Inflammatory macrophage treated with lipopolysaccharide for 4 hours (primary cell): ENCODE measurements at regions not wholly inside any gene's neighbourhood (a gene's known extent, or its start where the extent isn't known, plus 50 kb on each side); places are given as distances from the start of the nearest gene placed in this dataset.
"Not testable (repeated sequence)": the region's sequence is repeated elsewhere in the genome, so short reads cannot be mapped to it uniquely, and the experiment has no call there.

ENCODE experiments used
- DNase-seq: peaks from one replicate; pipeline ENCODE4 v3.0.0-alpha.2; 2020

DNA sequence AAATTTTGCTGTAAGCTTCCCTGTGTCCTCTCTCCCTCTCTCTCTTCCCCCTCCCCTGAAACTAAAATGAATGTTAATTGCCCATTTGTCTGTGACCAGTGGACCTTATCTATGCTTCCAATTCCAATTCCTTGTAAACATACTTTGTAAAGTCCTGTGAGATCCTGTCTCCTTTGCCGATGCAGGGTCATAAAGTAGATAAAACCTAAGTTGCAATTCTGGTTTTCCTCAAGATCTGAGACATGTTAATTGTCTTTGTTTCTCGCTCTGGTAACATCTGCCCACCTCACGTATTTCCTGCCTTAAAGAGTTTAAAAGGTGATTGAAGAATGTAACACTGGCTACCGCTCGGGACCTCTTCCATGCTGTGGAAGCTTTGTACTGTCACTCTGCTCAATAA is 2503.4 kb downstream of the ARAP2 start:
- not testable (repeated sequence) for DNase-seq

DNA sequence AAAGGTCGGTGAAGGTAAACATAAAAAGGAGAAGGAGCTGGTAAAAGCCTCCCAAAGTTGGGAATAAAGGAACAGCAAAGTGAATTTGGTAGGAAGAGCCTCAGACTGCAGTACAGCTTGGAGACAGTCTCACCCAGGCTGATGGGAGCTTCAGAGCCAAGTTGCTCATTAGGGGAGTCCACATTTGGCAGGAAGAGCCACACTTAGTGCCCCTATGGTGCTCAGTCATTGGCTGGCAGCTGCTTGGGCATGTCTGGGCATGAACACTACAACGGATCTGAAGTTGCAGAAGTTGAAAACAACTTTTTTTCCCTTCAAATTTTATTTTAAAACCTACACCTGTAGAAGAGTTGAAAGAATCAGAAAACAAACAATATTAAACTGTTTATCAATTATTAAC is 2497.3 kb downstream of the ARAP2 start:
- no peak for DNase-seq

DNA sequence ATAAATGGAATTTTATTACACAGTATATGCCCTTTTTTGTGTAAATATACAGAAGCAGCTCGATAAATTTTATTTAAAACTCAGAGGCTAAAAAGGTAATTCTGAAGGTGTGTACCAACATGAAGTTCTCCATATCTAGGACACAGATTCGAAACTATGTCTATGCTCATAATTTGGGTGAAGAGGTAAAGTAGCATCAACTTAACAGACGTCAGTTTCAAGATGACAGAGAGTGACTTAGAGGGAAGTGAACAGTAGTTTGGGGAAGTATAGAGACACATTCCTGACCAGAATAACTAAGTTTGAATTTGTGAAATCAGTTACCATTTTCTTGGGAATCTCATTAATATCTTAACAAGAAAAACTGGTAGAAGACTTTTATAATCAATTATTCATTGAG is 2493.3 kb downstream of the ARAP2 start:
- no peak for DNase-seq

DNA sequence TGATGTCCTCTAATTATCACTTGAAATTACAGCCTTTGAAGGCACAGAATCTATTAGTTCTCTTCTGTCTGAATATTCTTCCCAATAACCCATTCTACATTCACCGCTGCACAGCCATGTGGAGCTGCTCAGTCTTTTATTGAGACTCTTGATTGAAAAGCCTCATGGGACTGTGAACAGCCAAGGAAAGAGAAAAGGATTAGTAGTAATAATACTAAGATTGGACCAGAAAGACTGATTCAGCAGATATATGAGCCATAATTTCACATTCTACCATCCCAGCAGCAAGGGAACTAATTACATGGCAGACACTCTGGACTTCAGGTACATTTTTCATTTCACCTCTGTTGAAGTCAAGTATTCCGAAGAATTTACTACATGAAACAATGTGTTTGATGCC is 2471.7 kb downstream of the ARAP2 start:
- DNase-seq = no peak

DNA sequence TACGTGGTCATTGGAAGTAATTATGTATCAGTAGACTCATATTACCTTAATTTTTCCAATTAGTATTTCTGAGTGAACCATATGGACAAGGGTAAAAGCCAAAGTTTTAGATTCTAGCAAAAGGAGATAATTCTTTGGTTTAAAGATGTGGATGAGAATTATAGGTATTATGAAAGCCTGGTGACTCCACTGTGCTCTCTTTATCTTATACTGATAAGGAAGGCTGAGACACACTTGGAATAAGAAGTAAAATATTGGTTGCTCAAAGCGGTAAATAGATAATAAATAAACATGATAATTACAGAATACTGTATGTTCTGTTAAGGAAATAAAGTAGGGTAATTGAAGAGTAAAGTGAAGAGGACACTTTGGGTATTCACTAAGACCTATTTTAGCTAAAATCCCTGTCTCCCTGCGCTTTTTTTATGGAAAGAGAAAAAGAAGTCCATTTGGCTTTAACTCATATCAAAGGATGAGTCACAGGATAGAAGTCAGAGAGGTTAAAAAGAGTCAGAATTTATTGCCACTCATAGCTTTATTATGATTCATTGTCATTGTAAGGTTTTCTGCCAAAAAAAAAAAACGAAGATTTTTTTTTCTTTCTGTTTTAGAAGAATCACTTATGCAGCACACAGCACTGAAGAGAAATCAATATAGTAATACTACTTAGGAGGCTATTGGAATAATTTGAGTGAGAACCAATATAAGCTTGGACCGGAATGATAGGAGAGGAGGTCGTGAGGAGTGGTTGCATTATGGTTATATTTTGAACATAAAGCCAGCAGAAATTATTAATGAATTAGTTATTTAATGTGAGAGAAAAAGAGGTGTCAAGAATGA is 2463.1 kb downstream of the ARAP2 start:
- no peak for DNase-seq

DNA sequence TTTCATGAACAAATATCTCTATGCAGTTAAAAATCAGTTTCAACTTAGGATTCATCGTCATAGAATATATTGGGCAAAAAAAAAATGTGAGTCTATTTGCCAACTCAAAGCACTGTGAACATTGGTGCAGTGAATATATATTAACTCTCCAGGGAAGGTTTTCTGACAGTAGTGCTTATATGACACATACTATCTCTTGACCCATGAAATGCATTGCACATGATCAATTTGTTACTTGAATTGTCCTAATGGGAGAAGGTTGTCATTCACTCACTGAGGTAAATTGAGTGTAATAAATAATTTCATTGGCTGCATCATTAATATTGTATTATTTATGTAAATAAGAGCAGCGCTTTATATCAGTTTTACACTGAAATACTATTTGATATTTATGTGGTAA is 2458.5 kb downstream of the ARAP2 start:
- DNase-seq = no peak

DNA sequence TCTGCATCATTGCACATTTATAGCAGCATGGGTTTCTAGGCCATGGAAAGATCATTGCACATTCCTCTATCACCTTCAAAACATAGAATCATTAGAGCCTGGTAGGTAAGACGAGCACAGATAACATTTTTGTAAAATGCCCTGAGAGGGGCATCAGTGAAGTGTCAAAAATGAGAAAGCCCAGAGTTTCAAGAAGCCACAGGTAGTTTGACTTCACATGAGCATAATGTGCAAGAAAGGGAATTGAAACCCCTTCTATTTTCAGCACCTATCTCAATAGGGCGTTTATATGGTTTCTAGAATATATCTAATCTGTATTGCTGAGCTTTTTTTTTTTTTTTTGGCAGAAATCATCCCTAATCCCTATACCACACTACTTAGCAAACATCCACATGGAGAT is 2441.7 kb downstream of the ARAP2 start:
- DNase-seq = no peak

DNA sequence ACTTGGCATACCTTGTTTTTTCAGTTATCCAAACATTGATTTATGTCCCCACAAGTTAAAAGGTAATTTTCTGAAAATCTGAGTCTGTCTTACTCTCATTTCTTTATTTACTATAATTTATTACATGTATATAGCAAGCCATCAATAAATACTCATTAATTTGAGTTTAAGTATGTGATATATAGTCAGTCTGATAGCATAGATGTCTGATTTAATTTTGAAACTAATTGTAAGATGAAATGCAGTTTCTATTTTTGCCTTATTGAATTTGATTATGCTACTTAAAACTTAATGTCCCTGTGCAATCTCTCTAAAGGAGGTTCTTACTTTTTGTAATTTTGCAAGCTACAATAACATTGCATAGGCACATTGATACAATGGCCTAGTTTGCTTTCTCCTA is 2418.6 kb downstream of the ARAP2 start:
- DNase-seq = no peak

DNA sequence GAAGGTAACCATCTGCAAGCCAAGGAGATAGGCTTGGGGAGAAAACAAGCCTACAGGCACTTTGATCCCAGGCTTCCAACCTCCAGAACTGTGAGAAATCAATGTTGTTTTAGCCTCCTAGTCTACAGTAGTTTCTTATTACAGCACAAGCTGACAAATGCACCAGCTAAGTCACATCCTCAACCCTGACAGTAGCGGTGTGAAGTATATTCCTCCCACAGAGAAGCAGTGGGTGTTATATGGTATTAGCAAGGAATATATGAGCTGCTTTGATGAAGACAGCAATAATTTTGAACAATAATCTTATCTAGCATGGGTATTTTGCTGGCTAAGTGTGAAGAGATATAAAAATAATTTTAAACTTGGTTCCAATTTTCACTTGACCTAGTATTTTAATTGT is 2415.0 kb downstream of the ARAP2 start:
- not testable (repeated sequence) for DNase-seq

DNA sequence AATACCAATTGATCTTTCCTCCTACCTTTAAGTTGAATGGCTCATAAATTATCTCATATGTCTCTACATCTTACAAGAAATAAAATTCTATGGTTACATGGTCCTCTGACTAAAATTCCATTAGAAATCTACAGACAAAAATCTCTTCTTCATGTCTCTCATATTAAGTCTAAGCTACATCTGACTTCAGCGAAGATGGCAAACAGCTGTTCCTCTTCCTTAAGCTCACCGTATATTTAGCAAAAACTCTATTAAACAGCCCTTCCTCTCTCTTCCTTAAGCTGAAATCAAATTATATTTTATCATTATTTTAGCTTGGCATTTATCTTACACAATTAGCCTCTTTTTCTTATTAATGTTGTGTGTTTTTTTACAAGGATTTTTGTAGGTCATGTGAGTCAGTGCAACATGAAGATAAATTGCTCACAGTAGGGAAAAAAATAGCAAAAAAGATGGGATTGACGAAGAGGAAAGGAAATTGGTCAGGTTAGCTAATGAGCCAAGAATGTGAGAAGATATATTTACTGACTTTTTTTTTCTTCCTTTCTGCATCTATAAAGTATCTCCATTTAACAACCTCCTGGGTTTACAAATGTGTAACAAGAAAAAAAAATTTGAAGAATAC is 2412.8 kb downstream of the ARAP2 start:
- DNase-seq = no peak

DNA sequence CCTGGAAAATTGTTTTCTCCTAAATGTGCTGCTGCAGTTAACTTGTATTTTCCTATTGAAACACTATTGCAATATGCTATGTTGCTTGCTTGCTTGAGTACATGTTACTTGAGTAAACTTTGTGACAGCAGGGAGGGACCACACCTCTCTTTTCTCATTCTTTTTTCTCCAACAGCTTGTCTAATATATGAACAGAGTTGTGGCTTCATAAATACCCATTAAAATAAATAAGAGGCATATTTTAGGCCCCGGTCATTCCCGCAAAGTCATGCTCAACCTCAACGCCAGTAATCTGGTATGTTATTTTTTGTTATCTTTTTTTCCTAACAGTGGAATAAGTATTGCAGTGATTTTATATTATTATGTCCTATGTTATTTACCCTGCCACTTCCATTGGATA is 2408.6 kb downstream of the ARAP2 start:
- DNase-seq = not testable (repeated sequence)

DNA sequence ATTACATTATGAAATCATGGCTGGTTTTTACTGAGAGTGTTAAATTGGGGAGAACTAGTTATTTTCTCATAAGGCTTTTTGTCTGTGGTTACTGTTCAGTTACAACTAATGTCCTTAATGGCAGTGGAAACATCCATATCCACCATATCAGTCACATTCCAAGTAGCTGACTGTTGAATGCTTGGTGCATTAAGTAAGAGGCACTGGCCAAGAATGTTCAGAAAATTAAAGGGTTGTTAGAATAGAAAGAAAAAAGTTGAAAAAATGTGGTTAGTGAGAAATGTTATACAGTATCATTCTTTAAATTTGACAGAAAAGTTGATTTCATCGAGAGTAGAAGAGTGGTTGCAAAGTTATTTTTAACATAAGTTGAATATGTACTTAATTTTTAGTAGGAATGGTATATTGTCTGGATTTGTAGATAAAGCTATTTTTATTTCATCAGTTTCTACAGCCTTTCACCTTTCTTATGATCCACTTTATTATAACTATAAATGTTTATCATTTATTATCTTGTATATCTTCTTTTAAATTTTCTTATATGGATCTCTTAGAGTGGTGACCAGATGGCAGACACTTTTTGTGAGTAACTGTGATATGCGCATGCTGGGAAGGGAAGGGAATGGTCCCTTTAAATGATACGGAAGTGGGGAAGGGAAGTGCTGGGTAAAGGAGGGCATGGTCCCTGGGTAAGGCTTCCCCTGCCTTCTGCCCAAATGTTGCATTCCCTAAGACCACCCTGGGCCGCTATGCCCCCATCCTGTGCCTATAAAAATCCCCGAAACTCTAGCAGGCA is 2407.1 kb downstream of the ARAP2 start:
- no peak for DNase-seq

DNA sequence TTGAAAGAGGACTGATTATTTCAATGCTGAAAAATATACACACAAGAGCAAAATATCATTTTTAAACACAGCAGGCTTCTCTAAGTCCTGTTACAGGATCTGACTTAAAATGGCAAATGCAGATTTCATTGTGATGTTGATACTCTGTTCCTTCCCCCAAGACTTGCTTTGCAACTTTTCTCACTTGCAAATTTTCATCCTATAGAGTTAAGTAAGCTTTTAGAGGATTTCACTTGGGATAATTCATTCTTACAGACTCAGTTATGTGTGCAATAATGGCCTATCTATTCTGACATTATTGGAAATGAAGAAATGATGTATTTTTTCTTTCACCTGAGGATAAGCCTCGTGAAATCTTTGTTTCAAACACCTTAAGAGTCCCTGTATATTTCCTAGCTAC is 2403.2 kb downstream of the ARAP2 start:
- no peak for DNase-seq

DNA sequence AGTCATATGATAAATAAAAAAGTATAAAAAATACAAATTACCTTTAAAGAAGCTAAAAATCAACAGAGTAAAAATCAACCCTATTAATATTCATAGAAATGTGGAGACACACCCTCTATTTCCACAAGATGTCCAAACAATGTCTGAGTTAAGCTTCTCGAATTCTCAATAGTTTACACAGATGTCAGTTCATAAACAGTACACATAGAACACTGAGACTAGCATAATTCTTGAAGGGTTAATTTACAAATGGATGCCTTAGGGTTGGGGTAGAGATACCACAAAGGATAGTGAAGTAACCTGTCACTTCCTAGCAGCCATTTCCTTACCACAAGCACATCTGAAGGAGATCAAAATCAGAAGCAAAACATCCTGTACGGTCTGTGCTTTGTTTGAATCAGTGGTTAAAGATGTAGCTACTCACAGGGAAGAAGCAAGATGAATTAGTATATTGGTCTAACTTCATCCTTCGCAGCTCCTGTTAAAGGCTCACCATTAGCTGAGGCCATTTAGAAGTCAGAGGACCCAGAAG is 2393.9 kb downstream of the ARAP2 start:
- DNase-seq = no peak

DNA sequence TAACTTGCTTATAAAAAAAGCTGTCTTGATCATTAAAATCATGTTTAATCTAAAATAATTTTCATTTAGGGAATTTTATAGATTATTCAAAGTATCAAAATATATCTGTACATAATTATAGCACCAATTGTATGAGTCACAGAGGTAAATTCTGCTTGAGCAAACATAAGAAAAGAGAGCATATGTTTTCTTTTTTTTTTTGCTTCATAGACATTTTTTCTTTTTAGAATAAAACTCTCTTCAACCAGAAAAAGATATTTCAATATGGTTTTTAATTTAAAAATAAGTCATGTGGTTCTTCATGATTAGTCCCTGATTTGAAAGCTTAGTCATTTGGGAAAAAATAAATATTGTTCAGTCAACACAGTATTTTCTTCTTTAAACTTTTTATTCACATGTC is 2390.6 kb downstream of the ARAP2 start:
- DNase-seq = not testable (repeated sequence)

DNA sequence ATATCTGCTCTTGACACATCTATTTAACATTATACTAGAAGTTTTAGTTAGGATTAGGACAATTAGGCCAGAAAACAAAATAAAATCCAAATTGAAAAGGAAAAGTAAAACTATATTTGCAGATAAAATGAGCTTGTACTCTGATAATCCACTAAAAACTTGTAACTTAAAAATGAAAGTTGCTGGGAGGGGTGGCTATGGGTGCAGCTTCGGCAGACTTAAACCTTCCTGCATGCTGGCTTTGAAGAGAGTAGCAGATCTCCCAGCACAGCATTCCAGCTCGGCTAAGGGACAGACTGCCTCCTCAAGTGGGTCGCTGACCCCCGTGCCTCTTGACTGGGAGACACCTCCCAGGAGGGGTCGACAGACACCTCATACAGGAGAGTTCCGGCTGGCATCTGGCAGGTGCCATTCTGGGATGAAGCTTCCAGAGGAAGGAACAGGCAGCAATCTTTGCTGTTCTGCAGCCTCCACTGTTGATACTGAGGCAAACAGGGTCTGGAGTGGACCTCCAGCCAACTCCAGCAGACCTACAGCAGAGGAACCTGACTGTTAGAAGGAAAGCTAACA is 2379.9 kb downstream of the ARAP2 start:
- DNase-seq = no peak

DNA sequence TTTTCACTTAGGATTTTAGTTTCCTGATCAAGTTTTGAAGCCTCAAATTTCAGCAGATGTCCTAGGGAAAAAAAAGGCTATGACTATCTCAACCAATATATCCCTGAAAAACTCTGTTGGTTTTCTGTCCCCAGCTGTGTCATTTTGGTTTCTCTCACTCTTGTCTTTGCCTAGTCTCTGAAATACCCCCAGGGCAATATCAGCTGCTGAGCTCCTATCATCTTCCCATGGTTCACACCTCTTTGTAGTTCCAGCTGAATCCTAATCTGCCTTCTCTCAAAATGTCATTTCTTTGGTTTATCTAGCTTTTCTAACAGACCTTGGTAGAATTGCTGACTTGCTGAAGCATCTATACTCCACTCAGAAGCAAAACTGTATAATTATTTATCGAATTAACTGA is 2370.5 kb downstream of the ARAP2 start:
- no peak for DNase-seq

DNA sequence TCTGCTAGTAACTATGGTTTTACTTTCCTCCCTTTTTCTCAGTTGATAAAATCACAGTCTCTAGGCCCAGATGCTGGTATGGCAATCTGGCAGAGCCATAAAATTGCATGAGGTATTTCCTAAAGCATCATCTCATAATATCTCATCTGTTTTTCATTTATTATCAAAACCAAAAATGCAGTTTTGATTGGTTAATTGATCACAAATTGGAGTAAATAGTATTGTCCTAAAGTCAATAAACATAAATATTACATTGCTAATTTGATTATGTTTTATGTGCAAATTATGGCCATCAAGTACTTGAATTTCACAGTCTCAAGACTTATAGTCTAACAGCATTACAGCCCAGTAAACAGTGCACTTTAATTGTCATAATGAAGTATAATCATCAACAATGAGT is 2365.6 kb downstream of the ARAP2 start:
- DNase-seq = no peak

DNA sequence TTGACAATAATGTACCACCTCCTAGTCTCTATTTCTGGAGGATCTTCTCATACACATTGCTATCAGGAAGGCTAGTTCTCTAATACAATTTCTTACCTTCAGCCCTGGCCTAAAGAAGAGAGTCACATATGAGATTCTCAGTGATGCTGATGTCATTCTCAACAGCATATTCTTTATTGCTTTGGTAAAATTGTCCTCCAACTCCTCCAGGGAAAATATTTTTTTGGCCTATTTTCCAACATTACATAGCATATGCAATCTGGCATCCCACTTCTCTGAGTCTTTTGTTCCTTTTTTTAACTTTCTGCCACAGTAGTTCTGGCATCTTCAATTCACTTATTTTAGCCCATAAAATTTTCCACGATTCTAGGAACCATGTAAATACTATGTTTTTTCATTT is 2363.1 kb downstream of the ARAP2 start:
- no peak for DNase-seq

DNA sequence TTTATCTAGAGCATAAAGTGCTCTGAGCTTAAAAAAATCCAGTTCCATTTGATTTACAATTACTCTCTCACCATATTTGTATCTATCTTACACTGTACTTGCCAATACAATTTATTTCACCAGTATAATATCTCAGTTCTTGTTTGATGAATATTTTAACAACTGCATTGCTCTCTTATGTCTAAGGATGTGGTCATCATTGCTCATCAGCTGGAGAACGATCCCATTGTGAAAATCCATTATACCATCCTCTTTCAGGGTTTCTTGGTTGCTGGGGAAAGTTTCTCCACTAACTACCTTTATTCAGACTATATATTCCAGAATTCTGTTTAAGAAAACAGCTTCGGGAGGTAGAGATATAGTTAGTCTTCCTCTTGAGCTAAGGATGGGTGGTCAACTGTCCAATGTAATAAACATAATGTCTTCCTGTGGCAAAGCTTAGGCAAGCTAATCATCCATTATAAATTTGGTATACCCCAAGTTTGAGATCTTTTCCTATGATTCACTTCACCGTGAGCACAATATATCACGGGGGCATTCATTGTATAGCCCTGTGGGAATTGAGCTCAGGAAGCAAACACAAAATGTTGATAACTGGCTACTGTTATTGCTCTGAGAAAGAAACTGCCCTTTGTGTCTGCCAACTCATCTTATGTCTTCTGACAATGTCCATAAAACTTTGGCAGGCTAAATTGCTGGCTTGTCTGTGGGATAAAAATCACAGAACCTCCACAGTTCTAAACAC is 2361.9 kb downstream of the ARAP2 start:
- no peak for DNase-seq

DNA sequence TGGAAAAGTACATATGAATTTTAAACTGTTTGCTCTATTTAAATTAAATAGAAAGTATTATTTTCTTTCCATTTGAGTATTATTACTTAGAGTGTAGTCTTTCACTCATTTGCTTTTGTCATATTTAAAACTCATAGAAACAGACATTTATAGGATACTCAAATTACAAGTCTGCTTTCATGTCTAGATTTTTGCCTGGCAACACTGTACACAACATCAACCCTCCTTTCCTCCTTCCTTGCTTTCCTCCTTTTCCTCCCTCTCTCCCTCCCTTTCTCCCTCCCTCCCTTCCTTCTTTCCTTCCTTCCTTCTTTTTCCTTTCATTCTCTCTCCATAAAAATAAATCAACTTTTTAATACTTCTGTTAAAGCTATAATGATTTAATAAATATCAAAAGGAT is 2361.2 kb downstream of the ARAP2 start:
- DNase-seq = no peak

DNA sequence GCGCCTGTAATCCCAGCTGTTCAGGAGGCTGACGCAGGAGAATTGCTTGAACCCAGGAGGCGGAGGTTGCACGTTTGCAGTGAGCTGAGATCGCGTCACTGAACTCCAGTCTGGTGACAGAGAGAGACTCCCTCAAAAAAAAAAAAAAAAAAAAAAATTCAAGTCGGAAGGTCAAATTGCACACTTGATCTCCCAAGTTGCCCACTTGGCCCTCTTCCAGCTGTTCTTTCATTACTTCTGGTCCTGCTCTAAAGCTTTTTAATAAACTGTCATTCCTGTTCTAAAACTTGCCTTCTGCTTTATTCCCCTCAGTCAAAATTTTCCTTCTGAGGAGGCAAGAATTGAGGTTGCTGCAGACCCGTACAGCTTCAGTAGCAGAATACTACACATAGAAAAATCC is 2358.0 kb downstream of the ARAP2 start:
- DNase-seq = no peak

DNA sequence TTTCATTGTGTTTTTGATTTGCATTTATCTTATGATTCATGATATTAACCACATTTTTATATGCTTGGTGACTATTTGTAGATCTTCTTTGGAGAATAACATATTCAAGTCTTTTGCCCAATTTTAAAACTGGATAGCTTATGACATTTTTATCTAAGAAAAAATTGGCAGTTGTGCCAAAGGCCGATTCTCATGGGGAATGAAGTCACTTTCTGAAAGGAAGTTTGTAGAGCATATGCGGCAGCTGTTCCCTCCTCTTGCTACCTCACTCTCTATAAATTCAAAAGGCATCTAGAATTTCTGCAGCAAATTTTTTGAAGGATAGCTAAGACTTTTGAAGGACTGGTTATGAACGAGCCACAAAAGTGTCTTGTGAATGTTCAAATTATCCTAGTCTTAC is 2353.5 kb downstream of the ARAP2 start:
- no peak for DNase-seq
